HCT116 (cell line): ENCODE measurements at regions not wholly inside any gene's neighbourhood (a gene's known extent, or its start where the extent isn't known, plus 50 kb on each side); places are given as distances from the start of the nearest gene placed in this dataset.

ENCODE experiments used
- ATAC-seq: fragments of 200-7000 bp; cut with Tn5 transposase; 2 replicates; pipeline ENCODE4 v1.9.1; 2020; ENCODE audit warnings: mild to moderate bottlenecking, moderate library complexity
- BruUV-seq: library from RNA; stranded (reverse); fragments of 400-500 nt; replicated peaks from 2 replicates; lab custom pipeline; 2021; lab: Mats Ljungman, UMichigan
- CTCF ChIA-PET: fragments of 300-600 bp; sonication (Branson Sonifier 250); formaldehyde crosslinking; loops from one replicate; lab custom pipeline; 2021; ENCODE audit warnings: antibody characterized with exemption; lab: Charles Lee
- POLR2A ChIA-PET: fragments of 300-600, 350-600 bp; sonication (Branson Sonifier 250); formaldehyde crosslinking; loops from one replicate; lab custom pipeline; 2021; ENCODE audit warnings: antibody characterized with exemption; lab: Charles Lee
- RAD21 ChIA-PET, 2 experiments: fragments of 300-600 bp; sonication (Branson Sonifier 250); formaldehyde crosslinking; loops; one replicate each; lab custom pipeline; 2023; ENCODE audit warnings: low total read pairs in 2 of 2; ENCODE audit not compliant: uncharacterized antibody in 2 of 2, unreplicated experiment in 2 of 2, low non-redundant PET in 1 of 2; lab: Charles Lee
- DNase-seq: peaks from one replicate; pipeline ENCODE4 v3.0.0-alpha.2; 2010; ENCODE audit warnings: low read depth, low spot score
- H2AFZ ChIP-seq: fragments of 200-600 bp; shearing (Covaris generic), sonication (generic); 2 replicates; pipeline ENCODE4 v1.6.1; 2017; ENCODE audit warnings: low read depth, mixed run types, mixed read lengths, antibody characterized with exemption, low read length; ENCODE audit not compliant: poor library complexity, severe bottlenecking
- H3K27ac ChIP-seq: 2 replicates; pipeline ENCODE4 v1.5.1; 2012; ENCODE audit warnings: low read depth, low read length
- H3K27me3 ChIP-seq: fragments of 200-600 bp; sonication (generic); 2 replicates; pipeline ENCODE4 v1.6.1; 2016; ENCODE audit warnings: mixed run types, low read length, mixed read lengths; ENCODE audit not compliant: insufficient read depth
- H3K36me3 ChIP-seq, 2 experiments: fragments of 200-500 bp in 1 of 2; fragments of 200-600 bp in 1 of 2; sonication (Bioruptor generic) in 1 of 2; sonication (generic) in 1 of 2; 2 replicates each; pipeline versions ENCODE4 v1.5.1 to v1.6.1; 2014 to 2016; ENCODE audit warnings: low read length in 2 of 2, inconsistent platforms in 1 of 2, mixed read lengths in 1 of 2, mixed run types in 1 of 2; ENCODE audit not compliant: insufficient read depth in 2 of 2, control insufficient read depth in 1 of 2
- H3K4me1 ChIP-seq, 2 experiments: fragments of 200-600 bp in 1 of 2; sonication (generic) in 1 of 2; 2 replicates each; pipeline versions ENCODE4 v1.5.1 to v1.6.1; 2012 to 2017; ENCODE audit warnings: low read length in 2 of 2, inconsistent platforms in 1 of 2, mild to moderate bottlenecking in 1 of 2, mixed read lengths in 1 of 2, mixed run types in 1 of 2, moderate library complexity in 1 of 2; ENCODE audit not compliant: insufficient read depth in 2 of 2, control insufficient read depth in 1 of 2
- H3K4me2 ChIP-seq: fragments of 200-600 bp; sonication (generic); 2 replicates; pipeline ENCODE4 v1.6.1; 2017; ENCODE audit warnings: mixed run types, low read length, mixed read lengths
- H3K4me3 ChIP-seq, 2 experiments: fragments of 200-600 bp in 1 of 2; sonication (generic) in 1 of 2; replicated peaks in 1 of 2; 2 replicates each; pipeline ENCODE4 v1.5.1; 2011 to 2016; ENCODE audit warnings: low read length in 2 of 2, control low read depth in 1 of 2, low read depth in 1 of 2, mild to moderate bottlenecking in 1 of 2, mixed read lengths in 1 of 2, mixed run types in 1 of 2
- H3K79me2 ChIP-seq: fragments of 200-600 bp; sonication (generic); 2 replicates; pipeline ENCODE4 v1.6.1; 2017; ENCODE audit warnings: mild to moderate bottlenecking, mixed run types, low read length, moderate library complexity, mixed read lengths; ENCODE audit not compliant: insufficient read depth
- H3K9ac ChIP-seq: fragments of 200-600 bp; sonication (generic); 2 replicates; pipeline ENCODE4 v1.6.1; 2016; ENCODE audit warnings: low read length, mixed read lengths
- H3K9me2 ChIP-seq: fragments of 200-600 bp; sonication (generic), shearing (Covaris generic); 2 replicates; pipeline ENCODE4 v1.6.1; 2017; ENCODE audit warnings: mixed run types, mild to moderate bottlenecking, moderate library complexity; ENCODE audit not compliant: insufficient read depth
- H3K9me3 ChIP-seq, 2 experiments: fragments of 200-500 bp in 1 of 2; fragments of 200-600 bp in 1 of 2; sonication (Bioruptor generic) in 1 of 2; sonication (generic) in 1 of 2; 2 replicates each; pipeline ENCODE4 v1.6.1; 2014 to 2017; ENCODE audit warnings: low read length in 2 of 2, mixed read lengths in 2 of 2, inconsistent platforms in 1 of 2, low read depth in 1 of 2, mild to moderate bottlenecking in 1 of 2, mixed run types in 1 of 2, moderate library complexity in 1 of 2; ENCODE audit not compliant: control insufficient read depth in 1 of 2, insufficient read depth in 1 of 2
- H4K20me1 ChIP-seq: fragments of 200-600 bp; sonication (generic), shearing (Covaris generic); 2 replicates; pipeline ENCODE4 v1.6.1; 2017; ENCODE audit warnings: mixed run types, mild to moderate bottlenecking, moderate library complexity; ENCODE audit not compliant: insufficient read depth
- CBX3 ChIP-seq: IDR thresholded peaks from 2 replicates; pipeline ENCODE4 v1.6.1; 2012; ENCODE audit warnings: low read depth
- EGR1 ChIP-seq: IDR thresholded peaks from 2 replicates; pipeline ENCODE4 v1.6.1; 2012; ENCODE audit warnings: low read depth
- ELF1 ChIP-seq: IDR thresholded peaks from 2 replicates; pipeline ENCODE4 v1.6.1; 2012; ENCODE audit warnings: low read depth, borderline replicate concordance
- FOSL1 ChIP-seq: IDR thresholded peaks from 2 replicates; pipeline ENCODE4 v1.6.1; 2012; ENCODE audit warnings: low read depth
- JUND ChIP-seq: IDR thresholded peaks from 2 replicates; pipeline ENCODE4 v1.6.1; 2012
- POLR2A ChIP-seq: IDR thresholded peaks from 2 replicates; pipeline ENCODE4 v1.7.0; 2011; ENCODE audit warnings: borderline replicate concordance; ENCODE audit not compliant: insufficient read depth, insufficient read length; ENCODE audit errors: extremely low read depth
- SP1 ChIP-seq: IDR thresholded peaks from 2 replicates; pipeline ENCODE4 v1.6.1; 2012; ENCODE audit warnings: low read depth
- SRF ChIP-seq: IDR thresholded peaks from 2 replicates; pipeline ENCODE4 v1.6.1; 2012; ENCODE audit warnings: low read depth
- TCF7L2 ChIP-seq: IDR thresholded peaks from 2 replicates; pipeline ENCODE4 v1.7.0; 2011; ENCODE audit warnings: borderline replicate concordance, inconsistent platforms; ENCODE audit not compliant: insufficient read depth, insufficient read length; ENCODE audit errors: extremely low read depth
- ZFX ChIP-seq: fragments of 450-650 bp; IDR thresholded peaks from 2 replicates; pipeline ENCODE4 v1.6.1; 2017
- intact Hi-C: fragments of 100-400 bp; cut with micrococcal nuclease; formaldehyde crosslinking; loops from 2 replicates; pipeline ENCODE4 v1.10.0; 2022
- TF ChIP-seq, protein P1 (sequence below): IDR thresholded peaks from 2 replicates; pipeline ENCODE4 v1.6.1; 2012; ENCODE audit warnings: low read depth
- TF ChIP-seq, protein P2 (sequence below): IDR thresholded peaks from 2 replicates; pipeline ENCODE4 v1.6.1; 2011; ENCODE audit warnings: mild to moderate bottlenecking, low read length, moderate library complexity; ENCODE audit not compliant: insufficient replicate concordance; ENCODE audit errors: extremely low read depth
- TF ChIP-seq, protein P3 (sequence below): IDR thresholded peaks from 2 replicates; pipeline ENCODE4 v1.6.1; 2012

DNA sequence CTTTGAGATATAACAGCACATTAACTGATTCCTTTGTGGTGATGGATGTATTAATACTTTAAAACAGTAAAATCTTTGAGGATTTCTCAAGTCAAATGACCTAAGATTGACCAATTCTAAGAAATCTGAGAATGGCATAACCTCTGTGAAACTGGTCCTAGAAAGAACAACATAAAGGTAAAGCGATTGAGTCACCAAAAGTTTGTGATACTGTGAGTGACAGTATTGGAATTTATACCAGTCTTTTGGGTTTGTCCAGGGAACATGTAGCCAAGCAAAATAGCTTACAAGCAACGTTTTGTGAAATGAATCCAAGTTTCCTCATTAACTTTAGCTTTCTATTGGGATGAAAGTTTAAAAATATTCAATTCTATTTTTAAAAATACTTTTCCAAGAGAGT lies 157.4 kb upstream of the TMEM196 start:
- intact Hi-C loops = no loop called here
- no peaks in the 10 kb centered on the region for H3K36me3 ChIP-seq
- TF ChIP-seq SP1 = no peak
- no peak for TF ChIP-seq TCF7L2
- TF ChIP-seq ELF1 = no peak
- TF ChIP-seq, protein P1, sequence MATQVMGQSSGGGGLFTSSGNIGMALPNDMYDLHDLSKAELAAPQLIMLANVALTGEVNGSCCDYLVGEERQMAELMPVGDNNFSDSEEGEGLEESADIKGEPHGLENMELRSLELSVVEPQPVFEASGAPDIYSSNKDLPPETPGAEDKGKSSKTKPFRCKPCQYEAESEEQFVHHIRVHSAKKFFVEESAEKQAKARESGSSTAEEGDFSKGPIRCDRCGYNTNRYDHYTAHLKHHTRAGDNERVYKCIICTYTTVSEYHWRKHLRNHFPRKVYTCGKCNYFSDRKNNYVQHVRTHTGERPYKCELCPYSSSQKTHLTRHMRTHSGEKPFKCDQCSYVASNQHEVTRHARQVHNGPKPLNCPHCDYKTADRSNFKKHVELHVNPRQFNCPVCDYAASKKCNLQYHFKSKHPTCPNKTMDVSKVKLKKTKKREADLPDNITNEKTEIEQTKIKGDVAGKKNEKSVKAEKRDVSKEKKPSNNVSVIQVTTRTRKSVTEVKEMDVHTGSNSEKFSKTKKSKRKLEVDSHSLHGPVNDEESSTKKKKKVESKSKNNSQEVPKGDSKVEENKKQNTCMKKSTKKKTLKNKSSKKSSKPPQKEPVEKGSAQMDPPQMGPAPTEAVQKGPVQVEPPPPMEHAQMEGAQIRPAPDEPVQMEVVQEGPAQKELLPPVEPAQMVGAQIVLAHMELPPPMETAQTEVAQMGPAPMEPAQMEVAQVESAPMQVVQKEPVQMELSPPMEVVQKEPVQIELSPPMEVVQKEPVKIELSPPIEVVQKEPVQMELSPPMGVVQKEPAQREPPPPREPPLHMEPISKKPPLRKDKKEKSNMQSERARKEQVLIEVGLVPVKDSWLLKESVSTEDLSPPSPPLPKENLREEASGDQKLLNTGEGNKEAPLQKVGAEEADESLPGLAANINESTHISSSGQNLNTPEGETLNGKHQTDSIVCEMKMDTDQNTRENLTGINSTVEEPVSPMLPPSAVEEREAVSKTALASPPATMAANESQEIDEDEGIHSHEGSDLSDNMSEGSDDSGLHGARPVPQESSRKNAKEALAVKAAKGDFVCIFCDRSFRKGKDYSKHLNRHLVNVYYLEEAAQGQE = no peak
- no peak for TF ChIP-seq POLR2A
- no peak for TF ChIP-seq CBX3
- TF ChIP-seq, protein P2, sequence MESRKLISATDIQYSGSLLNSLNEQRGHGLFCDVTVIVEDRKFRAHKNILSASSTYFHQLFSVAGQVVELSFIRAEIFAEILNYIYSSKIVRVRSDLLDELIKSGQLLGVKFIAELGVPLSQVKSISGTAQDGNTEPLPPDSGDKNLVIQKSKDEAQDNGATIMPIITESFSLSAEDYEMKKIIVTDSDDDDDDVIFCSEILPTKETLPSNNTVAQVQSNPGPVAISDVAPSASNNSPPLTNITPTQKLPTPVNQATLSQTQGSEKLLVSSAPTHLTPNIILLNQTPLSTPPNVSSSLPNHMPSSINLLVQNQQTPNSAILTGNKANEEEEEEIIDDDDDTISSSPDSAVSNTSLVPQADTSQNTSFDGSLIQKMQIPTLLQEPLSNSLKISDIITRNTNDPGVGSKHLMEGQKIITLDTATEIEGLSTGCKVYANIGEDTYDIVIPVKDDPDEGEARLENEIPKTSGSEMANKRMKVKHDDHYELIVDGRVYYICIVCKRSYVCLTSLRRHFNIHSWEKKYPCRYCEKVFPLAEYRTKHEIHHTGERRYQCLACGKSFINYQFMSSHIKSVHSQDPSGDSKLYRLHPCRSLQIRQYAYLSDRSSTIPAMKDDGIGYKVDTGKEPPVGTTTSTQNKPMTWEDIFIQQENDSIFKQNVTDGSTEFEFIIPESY = no peak
- TF ChIP-seq ZFX = no peak
- no peak for TF ChIP-seq SRF
- TF ChIP-seq, protein P3, sequence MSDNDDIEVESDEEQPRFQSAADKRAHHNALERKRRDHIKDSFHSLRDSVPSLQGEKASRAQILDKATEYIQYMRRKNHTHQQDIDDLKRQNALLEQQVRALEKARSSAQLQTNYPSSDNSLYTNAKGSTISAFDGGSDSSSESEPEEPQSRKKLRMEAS = no peak
- no peak for TF ChIP-seq FOSL1
- no peak for TF ChIP-seq JUND
- TF ChIP-seq EGR1 = no peak
- H3K9me2 ChIP-seq = no peaks in the 10 kb centered on the region
- H3K4me1 ChIP-seq = peaks cover 0 to 6% of the 10 kb centered on the region in 2 experiments; a peak in 1 of 4 replicates
- POLR2A ChIA-PET = no interaction called here
- H3K27ac ChIP-seq = no peak overlapping the region
- H3K9me3 ChIP-seq = peaks cover 0 to 4% of the 10 kb centered on the region in 2 experiments; a peak in 2 of 4 replicates
- H3K9ac ChIP-seq = no peak overlapping the region
- ATAC-seq = no peak
- no TSS peak for BruUV-seq
- no peak overlapping the region for H3K4me2 ChIP-seq
- H3K4me3 ChIP-seq = no peak overlapping the region
- no peak overlapping the region for H2AFZ ChIP-seq
- RAD21 ChIA-PET = no interaction called here
- H3K27me3 ChIP-seq = no peaks in the 10 kb centered on the region
- CTCF ChIA-PET = no interaction called here
- H4K20me1 ChIP-seq = no peaks in the 10 kb centered on the region
- H3K79me2 ChIP-seq = no peaks in the 10 kb centered on the region
- DNase-seq = no peak
